ENCODE measurements at regions not wholly inside any gene's neighbourhood (a gene's known extent, or its start where the extent isn't known, plus 50 kb on each side); places are given as distances from the start of the nearest gene placed in this dataset.

GRCh38 chr5:16013334-16014065 is 166.1 kb downstream of the MARCHF11 start:
- no peak for DNase-seq (ENCODE audit: low read depth)
- no peak overlapping the region for H3K4me3 ChIP-seq (ENCODE audit: low read depth, low read length)

DNA sequence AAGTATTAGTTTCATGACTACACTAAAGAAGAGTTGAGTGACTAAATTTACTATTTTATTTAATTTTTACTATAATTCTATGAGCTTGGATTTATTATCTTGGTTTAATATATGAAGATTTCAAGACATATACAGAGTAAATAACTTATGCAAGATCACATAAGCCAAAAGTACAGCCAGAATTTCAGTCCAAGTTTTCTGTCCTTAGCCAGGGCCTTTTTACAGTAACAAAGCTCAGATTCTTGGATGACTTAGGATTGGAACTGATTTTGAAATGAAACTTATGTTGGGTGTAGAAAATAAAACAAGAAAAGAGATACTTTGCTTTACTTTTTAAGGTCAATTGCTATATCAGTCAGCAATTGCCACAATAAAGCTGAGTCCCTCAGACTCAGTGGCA is 170.3 kb downstream of the MARCHF11 start:
- no peak for DNase-seq (ENCODE audit: low read depth)
- no peak overlapping the region for H3K4me3 ChIP-seq (ENCODE audit: low read depth, low read length)

GRCh38 chr5:16007750-16008415 is 171.7 kb downstream of the MARCHF11 start:
- no peak for DNase-seq (ENCODE audit: low read depth)
- H3K4me3 ChIP-seq (ENCODE audit: low read depth, low read length), result no peak overlapping the region

- no peak for DNase-seq (ENCODE audit: low read depth)
- no peak overlapping the region for H3K4me3 ChIP-seq (ENCODE audit: low read depth, low read length)
These were observed 174.4 kb downstream of the MARCHF11 start for GRCh38 chr5:16005225-16005624.

DNA sequence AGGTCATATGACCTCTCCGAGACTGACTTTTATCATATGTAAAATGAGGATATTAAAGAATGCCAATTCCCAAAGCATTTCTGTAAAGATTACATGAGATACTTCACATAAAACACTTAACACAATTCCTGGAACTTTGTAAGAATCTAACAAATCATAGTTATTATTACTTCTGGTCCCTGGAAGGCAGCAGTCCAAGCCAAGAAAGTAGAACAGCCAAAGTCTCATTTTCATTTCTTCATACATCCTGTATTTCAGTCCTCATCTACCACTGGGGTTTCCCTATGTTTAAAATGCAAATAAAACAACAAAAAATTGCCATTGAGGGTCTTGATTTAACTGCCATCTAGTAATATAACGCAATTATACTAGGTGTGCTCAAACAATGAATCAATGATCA is 179.5 kb downstream of the MARCHF11 start:
- no peak for DNase-seq (ENCODE audit: low read depth)
- no peak overlapping the region for H3K4me3 ChIP-seq (ENCODE audit: low read depth, low read length)

- no peak overlapping the region for H3K4me3 ChIP-seq (ENCODE audit: low read depth, low read length)
- DNase-seq (ENCODE audit: low read depth), result peak; percentile 6
These were observed 184.1 kb downstream of the MARCHF11 start for GRCh38 chr5:15995341-15996052.

DNA sequence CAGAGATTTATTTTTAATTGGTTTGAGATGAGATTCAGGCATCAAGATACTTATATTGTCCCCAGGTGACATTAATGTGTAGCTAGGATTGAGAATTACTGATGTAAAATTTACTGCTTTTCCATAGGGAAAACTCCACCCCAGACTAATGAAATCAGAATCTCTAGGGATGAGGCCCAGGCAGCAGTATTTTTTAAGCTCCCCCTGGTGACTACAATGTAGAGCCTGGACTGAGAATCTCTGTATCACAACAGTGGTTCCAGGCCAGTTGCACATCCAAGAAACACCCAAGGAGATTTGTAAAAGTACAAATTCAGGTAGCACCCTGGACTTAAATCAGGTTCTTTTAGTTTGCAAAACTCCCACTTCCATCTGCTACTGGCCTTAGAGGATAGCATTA is 185.7 kb downstream of the MARCHF11 start:
- no peak for DNase-seq (ENCODE audit: low read depth)
- no peak overlapping the region for H3K4me3 ChIP-seq (ENCODE audit: low read depth, low read length)

GRCh38 chr5:15993334-15993733 is 186.3 kb downstream of the MARCHF11 start:
- no peak overlapping the region for H3K4me3 ChIP-seq (ENCODE audit: low read depth, low read length)
- peak; percentile 32 for DNase-seq (ENCODE audit: low read depth)

DNA sequence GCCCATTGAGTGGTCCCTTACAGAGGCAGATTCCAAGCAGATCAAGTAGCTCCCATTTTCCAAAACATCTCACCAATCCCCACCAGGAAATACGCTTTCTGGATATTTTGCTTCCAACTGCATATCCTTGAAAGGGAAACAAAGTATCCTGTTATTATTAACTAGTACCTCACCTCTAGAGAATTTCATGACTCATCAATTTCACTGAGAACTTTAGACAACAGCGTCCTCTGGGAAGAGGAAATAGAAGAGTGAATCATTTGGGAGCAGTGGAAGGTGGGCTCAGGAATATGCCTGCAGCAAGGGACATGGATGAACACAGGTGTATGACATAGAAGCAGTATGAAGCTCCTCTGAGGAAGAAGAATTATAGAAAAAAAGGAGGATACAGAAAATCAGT is 186.7 kb downstream of the MARCHF11 start:
- peak; percentile 29 for DNase-seq (ENCODE audit: low read depth)
- no peak overlapping the region for H3K4me3 ChIP-seq (ENCODE audit: low read depth, low read length)

DNA sequence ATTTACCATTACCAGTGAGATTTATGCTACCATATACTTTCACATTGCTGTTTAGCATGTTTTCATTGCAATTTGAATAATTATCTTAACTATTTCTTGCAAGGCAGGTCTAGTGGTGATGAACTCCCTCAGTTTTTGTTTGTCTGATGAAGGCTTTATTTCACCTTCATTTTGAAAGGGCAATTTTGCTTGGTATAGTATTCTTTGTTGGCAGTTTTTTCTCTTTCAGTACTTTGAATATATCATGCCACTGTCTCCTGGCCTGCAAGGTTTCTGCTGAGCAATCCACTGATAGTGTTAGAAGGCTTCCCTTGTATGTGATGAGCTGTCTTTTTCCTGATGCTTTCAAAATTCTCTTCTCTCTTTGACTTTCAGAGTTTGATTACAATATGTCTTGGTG is 188.0 kb downstream of the MARCHF11 start:
- H3K4me3 ChIP-seq (ENCODE audit: low read depth, low read length), result no peak overlapping the region
- no peak for DNase-seq (ENCODE audit: low read depth)

Data from skeletal muscle cell (primary cell).